Gastrocnemius medialis (tissue), 4 donors: ENCODE measurements at regions not wholly inside any gene's neighbourhood (a gene's known extent, or its start where the extent isn't known, plus 50 kb on each side); places are given as distances from the start of the nearest gene placed in this dataset.

Source experiments
- CTCF ChIP-seq, 5 experiments: fragments of 450-650 bp in 3 of 5; fragments of 200-600 bp in 2 of 5; sonication (generic) in 2 of 5; IDR thresholded peaks in 4 of 5; conservative IDR thresholded peaks in 1 of 5; 1 replicate in 4 of 5; 2 replicates in 1 of 5; pipeline ENCODE4 v1.5.1; 2016 to 2019; ENCODE audit warnings: antibody characterized with exemption in 5 of 5, mild to moderate bottlenecking in 3 of 5, moderate library complexity in 3 of 5
- POLR2A ChIP-seq, 2 donors: fragments of 450-650 bp; IDR thresholded peaks; one replicate each; pipeline ENCODE4 v1.6.1; 2017; ENCODE audit warnings: antibody characterized with exemption in 2 of 2, mild to moderate bottlenecking in 2 of 2, moderate library complexity in 2 of 2

- TF ChIP-seq CTCF (IDR thresholded peaks at IDR 0.05 in 4 of 5, conservative IDR thresholded peaks at IDR 0.05 in 1 of 5) (no peak), POLR2A (IDR thresholded peaks at IDR 0.05) (no peak)
These were observed 311.4 kb downstream of the SEC14L1 start for GRCh38 chr17:77451894-77452852.
